IMR-90 (cell line): ENCODE measurements at regions not wholly inside any gene's neighbourhood (a gene's known extent, or its start where the extent isn't known, plus 50 kb on each side); places are given as distances from the start of the nearest gene placed in this dataset.

ENCODE experiments used
- ATAC-seq: fragments of 200-7000 bp; cut with Tn5 transposase; 2 replicates; pipeline ENCODE4 v1.9.1; 2020; ENCODE audit warnings: low read depth, mild to moderate bottlenecking, moderate library complexity
- BruUV-seq: library from RNA; stranded (reverse); fragments of 400-500 nt; replicated peaks from 2 replicates; lab custom pipeline; 2021; lab: Mats Ljungman, UMichigan
- CTCF ChIA-PET: fragments of 300-600 bp; formaldehyde crosslinking; extraction: SDS; loops from one replicate; lab custom pipeline; 2021; ENCODE audit warnings: antibody characterized with exemption; lab: Yijun Ruan, JAX
- POLR2A ChIA-PET: fragments of 300-600 bp; sonication (Branson Sonifier 250); formaldehyde crosslinking; loops from one replicate; lab custom pipeline; 2022; ENCODE audit warnings: antibody characterized with exemption; ENCODE audit not compliant: unreplicated experiment; lab: Charles Lee
- DNase-seq: peaks from one replicate; pipeline ENCODE4 v3.0.0; 2013
- H2AFZ ChIP-seq: replicated peaks from 2 replicates; pipeline ENCODE3; 2013; ENCODE audit warnings: low read length, mild to moderate bottlenecking; ENCODE audit not compliant: poor library complexity
- H2AK5ac ChIP-seq: 2 replicates; pipeline ENCODE4 v1.6.1; 2013; ENCODE audit warnings: low read depth, low read length, inconsistent platforms
- H2AK9ac ChIP-seq: replicated peaks from 2 replicates; pipeline ENCODE3; 2013; ENCODE audit warnings: mild to moderate bottlenecking, low read depth, low read length, moderate library complexity; ENCODE audit not compliant: poor library complexity
- H2BK120ac ChIP-seq: 2 replicates; pipeline ENCODE4 v1.6.1; 2013; ENCODE audit warnings: low read depth, low read length, inconsistent platforms
- H2BK15ac ChIP-seq: 3 replicates; pipeline ENCODE4 v1.6.1; 2013; ENCODE audit warnings: low read depth, low read length, inconsistent platforms
- H2BK20ac ChIP-seq: 2 replicates; pipeline ENCODE4 v1.6.1; 2013; ENCODE audit warnings: low read depth, mild to moderate bottlenecking, inconsistent platforms, low read length, moderate library complexity
- H2BK5ac ChIP-seq: 2 replicates; pipeline ENCODE4 v1.6.1; 2013; ENCODE audit warnings: mild to moderate bottlenecking, low read depth, low read length, inconsistent platforms; ENCODE audit not compliant: poor library complexity, severe bottlenecking
- H3K14ac ChIP-seq: replicated peaks from 2 replicates; pipeline ENCODE4 v1.6.1; 2013; ENCODE audit warnings: low read depth, low read length, inconsistent platforms
- H3K18ac ChIP-seq: 2 replicates; pipeline ENCODE4 v1.6.1; 2013; ENCODE audit warnings: low read depth, low read length, control low read depth
- H3K23ac ChIP-seq: 2 replicates; pipeline ENCODE4 v1.6.1; 2013; ENCODE audit warnings: low read depth, low read length, inconsistent platforms
- H3K27ac ChIP-seq: 2 replicates; pipeline ENCODE4 v1.5.1; 2013; ENCODE audit warnings: mild to moderate bottlenecking, control low read depth, low read length; ENCODE audit not compliant: insufficient read depth
- H3K27me3 ChIP-seq: 2 replicates; pipeline ENCODE4 v1.6.1; 2013; ENCODE audit warnings: low read length; ENCODE audit not compliant: control insufficient read depth, insufficient read depth
- H3K36me3 ChIP-seq: 2 replicates; pipeline ENCODE4 v1.6.1; 2013; ENCODE audit warnings: low read length, mixed read lengths; ENCODE audit not compliant: control insufficient read depth, insufficient read depth
- H3K4ac ChIP-seq: 2 replicates; pipeline ENCODE4 v1.6.1; 2013; ENCODE audit warnings: low read depth, low read length, inconsistent platforms
- H3K4me1 ChIP-seq: 2 replicates; pipeline ENCODE4 v1.6.1; 2013; ENCODE audit warnings: low read length, mixed read lengths; ENCODE audit not compliant: control insufficient read depth, insufficient read depth
- H3K4me2 ChIP-seq: 2 replicates; pipeline ENCODE4 v1.6.1; 2013; ENCODE audit warnings: low read depth, mild to moderate bottlenecking, control low read depth, low read length, moderate library complexity
- H3K4me3 ChIP-seq: 2 replicates; pipeline ENCODE4 v1.5.1; 2013; ENCODE audit warnings: low read depth, mild to moderate bottlenecking, control low read depth, low read length, moderate library complexity; ENCODE audit not compliant: insufficient read depth
- H3K56ac ChIP-seq: 2 replicates; pipeline ENCODE4 v1.6.1; 2013; ENCODE audit warnings: low read length, inconsistent platforms; ENCODE audit not compliant: insufficient read depth; ENCODE audit errors: extremely low read depth
- H3K79me1 ChIP-seq, 2 experiments: 2 replicates each; pipeline ENCODE4 v1.6.1; 2013; ENCODE audit warnings: low read length in 2 of 2, inconsistent platforms in 1 of 2, low read depth in 1 of 2
- H3K9ac ChIP-seq: 2 replicates; pipeline ENCODE4 v1.6.1; 2013; ENCODE audit warnings: low read depth, low read length, control low read depth
- H3K9me1 ChIP-seq: 2 replicates; pipeline ENCODE4 v1.6.1; 2013; ENCODE audit warnings: low read length, inconsistent platforms; ENCODE audit not compliant: insufficient read depth
- H3K9me3 ChIP-seq: 2 replicates; pipeline ENCODE4 v1.6.1; 2013; ENCODE audit warnings: low read length; ENCODE audit not compliant: control insufficient read depth, insufficient read depth
- H4K20me1 ChIP-seq: 2 replicates; pipeline ENCODE4 v1.6.1; 2013; ENCODE audit warnings: low read length, inconsistent platforms; ENCODE audit not compliant: insufficient read depth
- H4K5ac ChIP-seq: 2 replicates; pipeline ENCODE4 v1.6.1; 2013; ENCODE audit warnings: mild to moderate bottlenecking, low read depth, low read length, control low read depth
- H4K8ac ChIP-seq, 2 experiments: 2 replicates each; pipeline ENCODE4 v1.6.1; 2013; ENCODE audit warnings: low read depth in 2 of 2, low read length in 2 of 2, control low read depth in 1 of 2, inconsistent platforms in 1 of 2
- H4K91ac ChIP-seq: 2 replicates; pipeline ENCODE4 v1.6.1; 2013; ENCODE audit warnings: low read depth, low read length, inconsistent platforms; ENCODE audit not compliant: insufficient read depth
- CEBPB ChIP-seq: IDR thresholded peaks from 2 replicates; pipeline ENCODE4 v1.6.1; 2012; ENCODE audit warnings: low read depth, low read length, improper control_type of control experiment
- CHD1 ChIP-seq: IDR thresholded peaks from 2 replicates; pipeline ENCODE4 v1.6.1; 2012; ENCODE audit warnings: low read depth, low read length, improper control_type of control experiment
- ELK1 ChIP-seq: fragments of 150-350 bp; IDR thresholded peaks from 2 replicates; pipeline ENCODE4 v1.6.1; 2016; ENCODE audit warnings: low read depth, mild to moderate bottlenecking, low read length, moderate library complexity, borderline replicate concordance
- FOS ChIP-seq: fragments of 150-350 bp; IDR thresholded peaks from 2 replicates; pipeline ENCODE4 v1.6.1; 2016; ENCODE audit warnings: low read depth, low read length
- MAFK ChIP-seq: IDR thresholded peaks from 2 replicates; pipeline ENCODE4 v1.6.1; 2012; ENCODE audit warnings: low read depth, low read length, improper control_type of control experiment
- MAZ ChIP-seq: IDR thresholded peaks from 2 replicates; pipeline ENCODE4 v1.6.1; 2012; ENCODE audit warnings: low read depth, mild to moderate bottlenecking, low read length, improper control_type of control experiment, moderate library complexity, borderline replicate concordance
- NFE2L2 ChIP-seq: fragments of 150-350 bp; IDR thresholded peaks from 2 replicates; pipeline ENCODE4 v1.6.1; 2016; ENCODE audit warnings: low read depth, mild to moderate bottlenecking, low read length
- RAD21 ChIP-seq: IDR thresholded peaks from 2 replicates; pipeline ENCODE4 v1.6.1; 2012; ENCODE audit warnings: low read length, improper control_type of control experiment
- RCOR1 ChIP-seq: IDR thresholded peaks from 2 replicates; pipeline ENCODE4 v1.6.1; 2012; ENCODE audit warnings: mild to moderate bottlenecking, low read length, improper control_type of control experiment; ENCODE audit not compliant: insufficient replicate concordance
- RFX5 ChIP-seq: IDR thresholded peaks from 2 replicates; pipeline ENCODE4 v1.8.0; 2012; ENCODE audit warnings: low read depth, mild to moderate bottlenecking, low read length, moderate library complexity
- WGBS, 2 experiments: methylation state at CpG; one replicate each; pipeline versions ENCODE4 v1.1.5 to v1.1.7; 2013; ENCODE audit warnings: missing lambda C conversion rate in 2 of 2; ENCODE audit not compliant: insufficient read length in 1 of 2; ENCODE audit errors: extremely low coverage in 2 of 2; 5-methylcytosine and 5-hydroxymethylcytosine counted together
- dilution Hi-C: fragments of 300-500 bp; cut with HindIII; formaldehyde crosslinking; loops from one replicate; pipeline ENCODE4 v1.14.3; 2018; ENCODE audit warnings: low sequenced_read_pairs; ENCODE audit not compliant: unreplicated experiment
- in situ Hi-C: fragments of 300-500 bp; cut with MboI; formaldehyde crosslinking; loops from 3 replicates; pipeline ENCODE4 v1.14.3; 2019; ENCODE audit warnings: low sequenced_read_pairs, inconsistent platforms, mixed read lengths
- intact Hi-C: fragments of 100-400 bp; cut with micrococcal nuclease; formaldehyde crosslinking; loops from 2 replicates; pipeline ENCODE4 v1.10.0; 2022

DNA sequence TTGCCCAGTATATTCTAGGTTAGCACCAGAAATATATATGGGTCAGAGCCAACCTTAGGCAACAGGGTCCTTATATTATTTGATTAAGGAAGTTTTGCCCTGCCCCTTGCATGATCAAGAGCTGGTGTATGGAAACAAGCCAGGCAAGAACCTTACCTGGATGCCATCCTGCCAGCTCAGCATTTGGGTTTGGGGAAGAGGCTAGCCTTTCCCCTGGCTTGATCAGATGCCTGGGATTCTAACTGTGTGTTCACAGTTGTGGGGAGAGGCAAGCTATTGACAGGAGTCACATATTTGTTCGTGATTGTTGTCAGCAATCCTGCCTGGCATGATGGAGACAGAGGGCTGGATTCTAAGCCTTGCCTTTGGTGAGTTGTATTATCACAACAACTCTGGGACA lies 260.0 kb upstream of the DACH1 start:
- Histone ChIP-seq H3K4me1 (no peaks in the 10 kb centered on the region), H3K4me3 (no peak overlapping the region), H3K4me2 (no peak overlapping the region), H3K23ac (no peak overlapping the region), H3K27ac (no peak overlapping the region), H3K36me3 (no peaks in the 10 kb centered on the region), H4K8ac (no peak overlapping the region), H3K79me1 (no peaks in the 10 kb centered on the region), H3K56ac (no peak overlapping the region), H2BK120ac (no peak overlapping the region), H3K4ac (no peak overlapping the region), H3K9ac (no peak overlapping the region), H2AFZ (no peak overlapping the region), H3K18ac (no peak overlapping the region), H3K14ac (no peak overlapping the region), H4K20me1 (no peaks in the 10 kb centered on the region), H3K9me3 (peaks cover under 1% of the 10 kb centered on the region; the same call in 1 of the 2 replicates), H2BK15ac (no peak overlapping the region), H3K9me1 (no peaks in the 10 kb centered on the region), H2AK9ac (no peak overlapping the region), H3K27me3 (no peaks in the 10 kb centered on the region), H2AK5ac (no peak overlapping the region), H2BK5ac (no peak overlapping the region), H4K5ac (no peak overlapping the region), H2BK20ac (no peak overlapping the region), H4K91ac (no peak overlapping the region)
- WGBS, 2 experiments: no CpG with 5 or more reads among the region's 1 CpG
- CTCF ChIA-PET: no interaction called here
- no TSS peak for BruUV-seq
- POLR2A ChIA-PET: no interaction called here
- dilution Hi-C loops (no loop called here), in situ Hi-C loops (no loop called here), intact Hi-C loops (no loop called here)
- TF ChIP-seq RAD21: no peak
- TF ChIP-seq NFE2L2: no peak
- no peak for TF ChIP-seq FOS
- no peak for TF ChIP-seq MAZ
- no peak for TF ChIP-seq CEBPB
- no peak for TF ChIP-seq MAFK
- TF ChIP-seq RFX5: no peak
- no peak for TF ChIP-seq RCOR1
- TF ChIP-seq ELK1: no peak
- no peak for TF ChIP-seq CHD1
- DNase-seq (no peak), ATAC-seq (no peak)
